ENCODE measurements at regions not wholly inside any gene's neighbourhood (a gene's known extent, or its start where the extent isn't known, plus 50 kb on each side); places are given as distances from the start of the nearest gene placed in this dataset.
A peak's percentile ranks its signal among the peaks of the same experiment; 100 is the strongest.
"Not testable (repeated sequence)": the region's sequence is repeated elsewhere in the genome, so short reads cannot be mapped to it uniquely, and the experiment has no call there.

GRCh38 chr12:10453-10852 is 56.1 kb upstream of the IQSEC3 start:
- DNase-seq: not testable (repeated sequence)

DNA sequence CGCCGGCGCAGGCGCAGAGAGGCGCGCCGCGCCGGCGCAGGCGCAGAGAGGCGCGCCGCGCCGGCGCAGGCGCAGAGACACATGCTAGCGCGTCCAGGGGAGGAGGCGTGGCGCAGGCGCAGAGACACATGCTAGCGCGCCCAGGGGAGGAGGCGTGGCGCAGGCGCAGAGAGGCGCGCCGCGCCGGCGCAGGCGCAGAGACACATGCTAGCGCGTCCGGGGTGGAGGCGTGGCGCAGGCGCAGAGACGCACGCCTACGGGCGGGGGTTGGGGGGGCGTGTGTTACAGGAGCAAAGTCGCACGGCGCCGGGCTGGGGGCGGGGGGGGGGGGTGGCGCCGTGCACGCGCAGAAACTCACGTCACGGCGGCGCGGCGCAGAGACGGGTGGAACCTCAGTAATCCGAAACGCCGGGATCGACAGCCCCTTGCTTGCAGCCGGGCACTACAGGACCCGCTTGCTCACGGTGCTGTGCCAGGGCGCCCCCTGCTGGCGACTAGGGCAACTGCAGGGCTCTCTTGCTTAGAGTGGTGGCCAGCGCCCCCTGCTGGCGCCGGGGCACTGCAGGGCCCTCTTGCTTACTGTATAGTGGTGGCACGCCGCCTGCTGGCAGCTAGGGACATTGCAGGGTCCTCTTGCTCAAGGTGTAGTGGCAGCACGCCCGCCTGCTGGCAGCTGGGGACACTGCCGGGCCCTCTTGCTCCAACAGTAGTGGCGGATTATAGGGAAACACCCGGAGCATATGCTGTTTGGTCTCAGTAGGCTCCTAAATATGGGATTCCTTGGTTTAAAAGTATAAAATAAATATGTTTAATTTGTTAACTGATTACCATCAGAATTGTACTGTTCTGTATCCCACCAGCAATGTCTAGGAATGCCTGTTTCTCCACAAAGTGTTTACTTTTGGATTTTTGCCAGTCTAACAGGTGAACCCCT is 55.4 kb upstream of the IQSEC3 start:
- DNase-seq: not testable (repeated sequence)

DNA sequence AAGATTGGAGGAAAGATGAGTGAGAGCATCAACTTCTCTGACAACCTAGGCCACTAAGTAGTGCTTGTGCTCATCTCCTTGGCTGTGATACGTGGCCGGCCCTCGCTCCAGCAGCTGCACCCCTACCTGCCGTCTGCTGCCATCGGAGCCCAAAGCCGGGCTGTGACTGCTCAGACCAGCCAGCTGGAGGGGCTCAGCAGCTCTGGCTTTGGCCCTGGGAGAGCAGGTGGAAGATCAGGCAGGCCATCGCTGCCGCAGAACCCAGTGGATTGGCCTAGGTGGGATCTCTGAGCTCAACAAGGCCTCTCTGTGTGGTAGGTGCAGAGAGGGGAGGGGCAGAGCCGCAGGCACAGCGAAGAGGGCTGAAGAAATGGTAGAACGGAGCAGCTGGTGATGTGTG is 54.3 kb upstream of the IQSEC3 start:
- DNase-seq: not testable (repeated sequence)

- DNase-seq: not testable (repeated sequence)
Measured at GRCh38 chr12:12725-13640, 53.6 kb upstream of the IQSEC3 start.

DNA sequence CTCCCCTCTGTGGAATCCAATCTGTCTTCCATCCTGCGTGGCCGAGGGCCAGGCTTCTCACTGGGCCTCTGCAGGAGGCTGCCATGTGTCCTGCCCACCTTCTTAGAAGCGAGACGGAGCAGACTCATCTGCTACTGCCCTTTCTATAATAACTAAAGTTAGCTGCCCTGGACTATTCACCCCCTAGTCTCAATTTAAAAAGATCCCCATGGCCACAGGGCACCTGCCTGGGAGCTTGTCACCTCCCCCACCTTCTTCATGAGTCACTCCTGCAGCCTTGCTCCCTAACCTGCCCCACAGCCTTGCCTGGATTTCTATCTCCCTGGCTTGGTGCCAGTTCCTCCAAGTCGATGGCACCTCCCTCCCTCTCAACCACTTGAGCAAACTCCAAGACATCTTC is 52.7 kb upstream of the IQSEC3 start:
- peak; percentile 24 for DNase-seq

- not testable (repeated sequence) for DNase-seq
Measured at GRCh38 chr12:14696-15095, 51.9 kb upstream of the IQSEC3 start.

- DNase-seq: not testable (repeated sequence)
Measured at GRCh38 chr12:15381-15780, 51.2 kb upstream of the IQSEC3 start.

- DNase-seq: not testable (repeated sequence)
Measured at GRCh38 chr12:16019-16418, 50.5 kb upstream of the IQSEC3 start.

- DNase-seq: not testable (repeated sequence)
Measured at GRCh38 chr12:16541-16940, 50.0 kb upstream of the IQSEC3 start.

Measured in hematopoietic multipotent progenitor cell treated with erythropoietin and hydrocortisone succinate and interleukin-3 and kit ligand, for 8 days (in vitro differentiated cells).